WERI-Rb-1 (cell line): ENCODE measurements at regions not wholly inside any gene's neighbourhood (a gene's known extent, or its start where the extent isn't known, plus 50 kb on each side); places are given as distances from the start of the nearest gene placed in this dataset.

ENCODE experiments used
- DNase-seq: peaks from one replicate; pipeline ENCODE4 v3.0.0-alpha.2; 2020
- H3K27ac ChIP-seq: fragments of 250-450 bp; sonication (Bioruptor Pico); 2 replicates; pipeline ENCODE4 v1.5.1; 2020; ENCODE audit warnings: mild to moderate bottlenecking, moderate library complexity
- H3K27me3 ChIP-seq: fragments of 250-450 bp; sonication (Bioruptor Pico); 2 replicates; pipeline ENCODE4 v1.5.1; 2021; ENCODE audit warnings: mild to moderate bottlenecking, low read depth, moderate library complexity; ENCODE audit not compliant: insufficient read depth, severe bottlenecking
- H3K36me3 ChIP-seq: fragments of 250-450 bp; sonication (Bioruptor Pico); 2 replicates; pipeline ENCODE4 v1.5.1; 2020; ENCODE audit warnings: mild to moderate bottlenecking, moderate library complexity
- H3K4me3 ChIP-seq: 2 replicates; pipeline ENCODE4 v1.5.1; 2011; ENCODE audit warnings: low read depth, mild to moderate bottlenecking, control low read depth, low read length
- H3K9me3 ChIP-seq: fragments of 250-450 bp; sonication (Bioruptor Pico); 2 replicates; pipeline ENCODE4 v1.5.1; 2021; ENCODE audit warnings: mild to moderate bottlenecking, moderate library complexity; ENCODE audit not compliant: severe bottlenecking
- TF ChIP-seq, protein P1 (sequence below): IDR thresholded peaks from 2 replicates; pipeline ENCODE4 v1.5.1; 2011; ENCODE audit warnings: low read depth, mild to moderate bottlenecking, control low read depth, inconsistent platforms, low read length

DNA sequence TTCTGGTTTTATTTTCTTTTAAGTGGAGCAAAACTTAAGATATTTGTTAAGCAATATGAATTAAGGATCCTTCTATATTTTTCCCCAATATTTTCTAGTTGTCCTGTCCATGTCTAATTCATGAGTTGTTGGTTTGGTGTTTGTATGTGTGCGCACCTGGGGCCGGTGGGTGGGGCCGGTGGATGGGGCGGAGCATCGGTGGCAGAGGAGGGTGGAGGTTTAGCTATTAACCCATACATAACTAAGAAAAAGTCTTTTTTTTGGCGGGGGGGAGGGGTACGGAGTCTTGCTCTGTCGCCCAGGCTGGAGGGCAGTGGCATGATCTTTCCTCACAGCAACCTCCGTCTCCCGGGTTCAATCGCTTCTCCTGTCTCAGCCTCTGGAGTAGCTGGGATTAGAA is 489.8 kb downstream of the PDGFC start:
- DNase-seq = no peak
- TF ChIP-seq, protein P1, sequence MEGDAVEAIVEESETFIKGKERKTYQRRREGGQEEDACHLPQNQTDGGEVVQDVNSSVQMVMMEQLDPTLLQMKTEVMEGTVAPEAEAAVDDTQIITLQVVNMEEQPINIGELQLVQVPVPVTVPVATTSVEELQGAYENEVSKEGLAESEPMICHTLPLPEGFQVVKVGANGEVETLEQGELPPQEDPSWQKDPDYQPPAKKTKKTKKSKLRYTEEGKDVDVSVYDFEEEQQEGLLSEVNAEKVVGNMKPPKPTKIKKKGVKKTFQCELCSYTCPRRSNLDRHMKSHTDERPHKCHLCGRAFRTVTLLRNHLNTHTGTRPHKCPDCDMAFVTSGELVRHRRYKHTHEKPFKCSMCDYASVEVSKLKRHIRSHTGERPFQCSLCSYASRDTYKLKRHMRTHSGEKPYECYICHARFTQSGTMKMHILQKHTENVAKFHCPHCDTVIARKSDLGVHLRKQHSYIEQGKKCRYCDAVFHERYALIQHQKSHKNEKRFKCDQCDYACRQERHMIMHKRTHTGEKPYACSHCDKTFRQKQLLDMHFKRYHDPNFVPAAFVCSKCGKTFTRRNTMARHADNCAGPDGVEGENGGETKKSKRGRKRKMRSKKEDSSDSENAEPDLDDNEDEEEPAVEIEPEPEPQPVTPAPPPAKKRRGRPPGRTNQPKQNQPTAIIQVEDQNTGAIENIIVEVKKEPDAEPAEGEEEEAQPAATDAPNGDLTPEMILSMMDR = no peak
- no peak overlapping the region for H3K4me3 ChIP-seq
- H3K27ac ChIP-seq = no peak overlapping the region
- H3K27me3 ChIP-seq = no peaks in the 10 kb centered on the region
- peaks cover 8% of the 10 kb centered on the region for H3K9me3 ChIP-seq
- H3K36me3 ChIP-seq = no peaks in the 10 kb centered on the region

DNA sequence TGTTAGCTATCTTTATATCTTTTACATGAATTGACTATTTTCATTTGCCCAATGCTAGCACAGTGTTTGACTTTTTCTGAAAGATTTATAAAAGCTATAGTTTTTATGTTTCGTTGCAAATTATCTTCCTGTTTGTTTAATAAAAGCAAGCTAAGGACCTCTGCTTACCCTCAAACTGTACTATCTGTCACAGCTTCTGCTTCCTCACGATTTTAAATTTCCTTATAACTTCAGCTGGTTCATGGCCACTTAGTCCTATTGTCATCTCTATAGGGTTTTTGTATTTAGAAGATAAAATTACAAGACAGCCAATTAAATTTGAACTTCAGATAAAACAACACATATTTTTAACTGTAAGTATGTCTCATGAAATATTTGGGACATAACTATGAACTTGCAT is 494.0 kb downstream of the PDGFC start:
- DNase-seq = no peak
- no peak overlapping the region for H3K4me3 ChIP-seq
- no peak overlapping the region for H3K27ac ChIP-seq
- H3K36me3 ChIP-seq = no peaks in the 10 kb centered on the region
- peaks cover 6% of the 10 kb centered on the region for H3K9me3 ChIP-seq
- TF ChIP-seq, protein P1 = no peak
- H3K27me3 ChIP-seq = no peaks in the 10 kb centered on the region

DNA sequence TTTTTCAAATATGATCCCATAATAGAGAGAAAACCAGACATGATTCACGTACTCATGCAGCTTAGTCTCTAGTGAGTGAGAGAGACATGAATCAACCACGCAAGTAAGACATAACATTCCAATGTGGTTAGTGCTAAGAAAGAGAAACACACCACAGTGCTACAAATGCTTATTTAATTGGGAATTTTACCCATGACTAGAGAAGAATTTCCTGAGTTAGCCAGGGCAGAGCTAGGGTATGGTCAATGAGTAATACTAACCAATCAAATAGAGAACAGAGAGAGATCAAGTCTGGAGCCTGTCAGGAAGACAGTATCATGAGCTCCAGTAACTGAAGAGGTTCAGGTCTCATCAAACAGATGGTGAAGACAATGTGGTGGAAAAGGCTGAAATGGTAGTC is 495.2 kb downstream of the PDGFC start:
- Histone ChIP-seq H3K27ac (no peak overlapping the region), H3K4me3 (no peak overlapping the region), H3K9me3 (peaks cover 6% of the 10 kb centered on the region), H3K27me3 (no peaks in the 10 kb centered on the region), H3K36me3 (no peaks in the 10 kb centered on the region)
- TF ChIP-seq, protein P1 = no peak
- no peak for DNase-seq

DNA sequence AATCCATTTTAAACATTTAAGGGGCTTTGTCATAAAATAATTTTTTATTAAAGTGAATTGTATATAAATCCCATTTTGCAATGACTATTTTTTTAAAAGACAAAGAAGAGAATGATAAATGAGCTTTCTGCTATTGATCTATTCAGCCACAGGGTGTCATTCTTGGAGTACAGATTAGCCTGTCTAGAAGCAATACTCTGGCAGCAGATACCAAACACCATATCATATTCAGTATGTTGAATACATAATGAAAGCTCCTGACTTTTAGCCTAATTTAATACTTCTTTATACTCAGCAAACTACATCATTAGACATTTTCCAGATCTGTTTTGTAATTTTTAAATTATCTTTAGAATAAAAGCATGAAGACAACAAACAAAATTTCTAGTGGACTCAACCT is 496.3 kb downstream of the PDGFC start:
- no peak for DNase-seq
- TF ChIP-seq, protein P1 = peak; percentile 47
- Histone ChIP-seq H3K4me3 (no peak overlapping the region), H3K27me3 (no peaks in the 10 kb centered on the region), H3K36me3 (no peaks in the 10 kb centered on the region), H3K27ac (no peak overlapping the region), H3K9me3 (peaks cover 4% of the 10 kb centered on the region)

DNA sequence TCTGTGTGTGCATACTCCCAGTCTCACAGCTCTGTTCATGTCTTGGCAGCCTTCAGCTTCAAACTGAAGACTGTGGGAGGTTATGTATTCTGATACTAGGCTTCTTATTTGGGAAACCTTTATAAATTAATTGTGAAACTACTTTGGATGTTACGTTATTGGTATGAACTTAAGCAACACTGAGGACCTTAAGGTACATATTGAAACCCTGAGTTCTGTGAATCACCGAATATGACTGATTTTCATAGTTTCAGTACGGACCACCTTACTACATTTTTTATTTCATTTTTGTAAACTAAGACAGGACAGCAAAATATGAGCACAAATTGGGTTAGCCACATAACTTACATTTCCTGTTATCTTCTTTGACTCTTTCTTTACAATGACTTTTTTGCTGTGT is 498.4 kb downstream of the PDGFC start:
- no peaks in the 10 kb centered on the region for H3K9me3 ChIP-seq
- H3K4me3 ChIP-seq = no peak overlapping the region
- H3K36me3 ChIP-seq = no peaks in the 10 kb centered on the region
- no peak for DNase-seq
- TF ChIP-seq, protein P1 = no peak
- no peaks in the 10 kb centered on the region for H3K27me3 ChIP-seq
- no peak overlapping the region for H3K27ac ChIP-seq

DNA sequence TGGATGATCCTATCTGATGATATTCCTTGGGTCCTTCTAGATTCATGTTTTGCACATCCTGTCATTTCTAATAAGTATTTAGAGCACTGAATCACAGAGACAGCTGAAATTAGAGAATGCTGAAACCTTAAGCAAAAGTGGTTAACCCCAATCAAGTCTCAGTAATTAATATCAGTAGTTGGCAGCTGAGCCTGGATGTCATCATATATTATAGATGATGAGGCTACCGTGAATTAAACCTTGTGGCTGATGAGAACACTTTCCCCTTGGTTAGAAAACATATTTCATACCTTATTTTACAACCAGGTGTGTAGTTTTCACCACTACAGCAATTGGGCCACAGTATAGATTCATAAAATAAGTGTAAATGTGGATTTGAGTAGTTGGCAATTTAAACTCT is 499.0 kb downstream of the PDGFC start:
- H3K36me3 ChIP-seq = no peaks in the 10 kb centered on the region
- no peak overlapping the region for H3K27ac ChIP-seq
- TF ChIP-seq, protein P1 = no peak
- DNase-seq = no peak
- no peaks in the 10 kb centered on the region for H3K9me3 ChIP-seq
- no peak overlapping the region for H3K4me3 ChIP-seq
- no peaks in the 10 kb centered on the region for H3K27me3 ChIP-seq
